Activated CD8-positive, alpha-beta T cell treated with anti-CD3 and anti-CD28 coated beads for 36 hours (primary cell): ENCODE measurements at regions not wholly inside any gene's neighbourhood (a gene's known extent, or its start where the extent isn't known, plus 50 kb on each side); places are given as distances from the start of the nearest gene placed in this dataset.

ENCODE experiments used
- ATAC-seq: fragments of 200-7000 bp; cut with Tn5 transposase; one replicate; pipeline ENCODE4 v1.10.0; 2021; ENCODE audit warnings: mild to moderate bottlenecking, moderate library complexity
- CTCF ChIA-PET: fragments of 350-600 bp; sonication (Branson Sonifier 250); formaldehyde crosslinking; loops from one replicate; lab custom pipeline; 2021; ENCODE audit warnings: antibody characterized with exemption; lab: Charles Lee
- POLR2A ChIA-PET: fragments of 350-600 bp; sonication (Branson Sonifier 250); formaldehyde crosslinking; loops from one replicate; lab custom pipeline; 2021; ENCODE audit warnings: antibody characterized with exemption; lab: Charles Lee
- DNase-seq: peaks from one replicate; pipeline ENCODE4 v3.0.0-alpha.2; 2020
- H3K27ac Mint-ChIP-seq: one replicate; pipeline ENCODE4 v1.8.0; 2021; ENCODE audit warnings: mild to moderate bottlenecking, mixed read lengths
- H3K27me3 Mint-ChIP-seq: one replicate; pipeline ENCODE4 v1.8.0; 2021; ENCODE audit warnings: mixed read lengths
- H3K36me3 Mint-ChIP-seq: one replicate; pipeline ENCODE4 v1.8.0; 2021; ENCODE audit warnings: low read depth, mixed read lengths
- H3K4me1 Mint-ChIP-seq: one replicate; pipeline ENCODE4 v1.8.0; 2021; ENCODE audit warnings: low read depth, mixed read lengths
- H3K4me3 Mint-ChIP-seq: one replicate; pipeline ENCODE4 v1.8.0; 2021; ENCODE audit warnings: mild to moderate bottlenecking, moderate library complexity, mixed read lengths
- H3K9me3 Mint-ChIP-seq: one replicate; pipeline ENCODE4 v1.8.0; 2021; ENCODE audit warnings: mixed read lengths
- intact Hi-C: fragments of 100-400 bp; cut with micrococcal nuclease; formaldehyde crosslinking; loops from one replicate; pipeline ENCODE4 v1.10.0; 2022
- TF ChIP-seq, protein P1 (sequence below): fragments of 200-600 bp; IDR thresholded peaks from one replicate; pipeline ENCODE4 v1.8.0; 2022; ENCODE audit warnings: antibody characterized with exemption, mild to moderate bottlenecking

DNA sequence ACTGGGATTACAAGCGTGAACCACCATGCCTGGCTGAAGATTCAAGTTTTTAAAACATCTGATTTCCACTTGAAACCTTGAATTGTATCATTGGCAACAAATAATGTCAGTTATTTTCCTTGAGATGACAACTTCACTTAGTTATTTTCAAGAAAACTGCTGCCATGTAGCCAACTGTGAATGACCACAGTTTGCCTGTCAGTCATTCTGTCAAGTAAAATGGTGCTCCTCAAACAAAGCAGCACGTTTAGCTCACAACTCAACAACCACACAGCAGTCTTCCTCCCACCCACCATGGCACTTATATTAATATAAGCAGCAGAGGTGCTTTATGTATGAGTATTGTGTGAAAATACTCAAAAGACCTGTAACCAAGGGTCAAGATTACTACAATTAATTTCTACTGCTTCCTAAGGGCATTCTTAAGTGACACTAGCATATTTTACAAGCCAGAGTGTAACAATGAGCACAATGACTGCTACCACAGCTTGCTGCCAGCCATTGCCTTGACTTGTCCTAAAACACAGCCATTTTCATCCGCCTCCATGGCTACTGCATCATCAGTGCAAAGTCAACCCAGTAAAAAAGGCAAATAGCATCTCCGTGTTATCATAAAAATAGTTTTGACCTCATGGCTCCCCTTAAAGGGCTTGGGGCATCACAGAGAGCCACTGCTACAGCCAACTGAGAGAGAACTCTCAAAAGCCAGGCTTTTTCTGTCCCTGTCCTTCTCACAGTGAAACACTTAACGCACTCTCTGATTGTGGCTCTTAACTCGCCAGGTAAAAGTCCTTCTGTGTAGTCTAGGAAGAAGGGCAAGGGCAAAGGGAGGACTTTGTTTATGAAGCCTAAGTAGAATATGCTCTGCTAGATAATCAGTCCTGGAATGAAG, 96.4 kb upstream of the TAB2 start:
- Mint-ChIP-seq H3K4me3 (no peak overlapping the region), H3K9me3 (peaks cover 2% of the 10 kb centered on the region), H3K27ac (no peak overlapping the region), H3K36me3 (no peaks in the 10 kb centered on the region), H3K4me1 (peaks cover 29% of the 10 kb centered on the region), H3K27me3 (no peaks in the 10 kb centered on the region)
- intact Hi-C loops = no loop called here
- POLR2A ChIA-PET = interaction anchor here (1.0 kb wide), 1 partner anchor 22 kb away, joined by 3 read pairs; no protein-coding TSS in a partner anchor
- TF ChIP-seq, protein P1, sequence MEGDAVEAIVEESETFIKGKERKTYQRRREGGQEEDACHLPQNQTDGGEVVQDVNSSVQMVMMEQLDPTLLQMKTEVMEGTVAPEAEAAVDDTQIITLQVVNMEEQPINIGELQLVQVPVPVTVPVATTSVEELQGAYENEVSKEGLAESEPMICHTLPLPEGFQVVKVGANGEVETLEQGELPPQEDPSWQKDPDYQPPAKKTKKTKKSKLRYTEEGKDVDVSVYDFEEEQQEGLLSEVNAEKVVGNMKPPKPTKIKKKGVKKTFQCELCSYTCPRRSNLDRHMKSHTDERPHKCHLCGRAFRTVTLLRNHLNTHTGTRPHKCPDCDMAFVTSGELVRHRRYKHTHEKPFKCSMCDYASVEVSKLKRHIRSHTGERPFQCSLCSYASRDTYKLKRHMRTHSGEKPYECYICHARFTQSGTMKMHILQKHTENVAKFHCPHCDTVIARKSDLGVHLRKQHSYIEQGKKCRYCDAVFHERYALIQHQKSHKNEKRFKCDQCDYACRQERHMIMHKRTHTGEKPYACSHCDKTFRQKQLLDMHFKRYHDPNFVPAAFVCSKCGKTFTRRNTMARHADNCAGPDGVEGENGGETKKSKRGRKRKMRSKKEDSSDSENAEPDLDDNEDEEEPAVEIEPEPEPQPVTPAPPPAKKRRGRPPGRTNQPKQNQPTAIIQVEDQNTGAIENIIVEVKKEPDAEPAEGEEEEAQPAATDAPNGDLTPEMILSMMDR = no peak
- ATAC-seq (no peak), DNase-seq (no peak)
- CTCF ChIA-PET = no interaction called here

DNA sequence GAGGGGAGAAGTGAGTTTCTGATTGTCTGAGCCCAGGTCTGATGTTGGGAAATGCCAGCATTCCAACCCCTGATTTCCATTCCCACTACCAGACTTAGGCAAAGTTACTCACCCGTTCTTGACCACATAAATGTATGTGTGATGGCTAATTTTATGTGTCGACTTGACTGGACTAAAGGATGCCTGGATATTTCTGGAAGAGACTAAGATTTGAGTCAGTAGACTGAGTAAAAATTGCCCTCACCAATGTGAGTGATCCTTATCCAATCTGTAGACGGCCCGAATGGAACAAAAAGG, 95.8 kb upstream of the TAB2 start:
- Mint-ChIP-seq H3K36me3 (no peaks in the 10 kb centered on the region), H3K4me3 (no peak overlapping the region), H3K27ac (no peak overlapping the region), H3K4me1 (peaks cover 27% of the 10 kb centered on the region), H3K27me3 (no peaks in the 10 kb centered on the region), H3K9me3 (peaks cover 2% of the 10 kb centered on the region)
- TF ChIP-seq, protein P1 = no peak
- CTCF ChIA-PET = no interaction called here
- ATAC-seq (no peak), DNase-seq (no peak)
- POLR2A ChIA-PET = interaction anchor here (1.0 kb wide), 1 partner anchor 22 kb away, joined by 3 read pairs; no protein-coding TSS in a partner anchor
- intact Hi-C loops = no loop called here

DNA sequence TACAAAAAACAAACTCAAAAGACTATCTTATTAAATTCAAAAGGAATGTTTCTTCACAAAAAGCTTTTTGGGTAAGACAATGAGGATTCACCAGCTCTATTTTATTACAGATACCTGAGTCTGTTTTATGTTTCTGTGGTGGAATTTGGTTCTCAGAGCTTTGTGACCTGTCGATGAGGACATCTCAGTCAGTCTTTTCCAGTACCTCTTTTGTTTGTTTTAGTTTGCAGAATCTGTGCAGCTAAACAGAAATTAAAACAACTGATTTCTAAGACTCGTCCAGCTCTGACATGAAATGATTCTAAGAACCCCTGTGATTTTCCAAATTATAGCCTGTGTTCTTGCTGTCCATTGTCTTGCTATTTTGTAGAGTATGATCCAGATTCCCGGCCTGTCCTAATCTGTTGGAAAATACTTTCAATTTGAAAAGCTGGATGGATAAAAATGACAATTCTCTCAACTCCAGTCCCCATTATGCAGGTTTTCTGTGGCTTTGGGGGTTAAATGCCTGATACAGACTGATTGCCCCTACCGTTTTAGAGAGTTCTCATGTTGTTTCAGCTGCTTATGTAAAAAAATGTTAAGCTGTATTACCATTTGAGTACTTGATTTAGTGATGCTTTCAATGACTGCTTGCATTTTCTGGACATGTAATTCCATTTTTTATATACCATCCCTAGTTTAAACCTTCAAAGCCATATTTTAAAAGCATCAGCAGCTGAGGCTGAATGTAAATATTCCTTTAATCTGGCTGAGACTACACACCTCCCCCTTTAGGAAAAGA, 94.2 kb upstream of the TAB2 start:
- DNase-seq (no peak), ATAC-seq (no peak)
- TF ChIP-seq, protein P1 = no peak
- Mint-ChIP-seq H3K4me1 (peaks cover 14% of the 10 kb centered on the region), H3K9me3 (no peaks in the 10 kb centered on the region), H3K27ac (no peak overlapping the region), H3K4me3 (no peak overlapping the region), H3K36me3 (no peaks in the 10 kb centered on the region), H3K27me3 (no peaks in the 10 kb centered on the region)
- intact Hi-C loops = no loop called here
- POLR2A ChIA-PET = interaction anchor here (1.7 to 2.0 kb wide), 2 partner anchors 9 to 10 kb away, joined by 5 to 9 read pairs; no protein-coding TSS in a partner anchor
- CTCF ChIA-PET = interaction anchor here (0.8 to 2.3 kb wide), 5 partner anchors 8 to 209 kb away, joined by 3 to 8 read pairs (median 3); no protein-coding TSS in a partner anchor

DNA sequence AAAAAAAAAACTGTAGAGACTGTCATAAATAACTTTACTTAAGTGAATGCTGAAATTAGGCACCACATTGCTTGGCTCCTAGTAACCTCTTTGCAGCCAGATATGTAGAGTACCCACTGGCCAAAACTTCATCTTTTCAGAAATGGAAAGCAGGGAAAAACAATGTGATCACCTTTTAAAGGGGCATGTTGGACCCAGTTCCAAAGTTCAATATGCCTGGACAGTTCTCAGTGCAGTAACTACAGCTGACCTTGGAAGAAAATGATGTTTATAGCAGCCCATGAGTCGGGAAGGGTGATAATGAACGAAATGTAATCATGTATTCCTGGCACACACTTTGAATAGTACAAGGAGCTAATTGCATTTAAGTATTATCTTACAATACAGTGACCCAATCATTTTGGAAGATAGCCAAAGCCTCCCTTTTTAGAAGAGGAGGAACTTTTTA, 93.6 kb upstream of the TAB2 start:
- TF ChIP-seq, protein P1 = no peak
- Mint-ChIP-seq H3K4me1 (peaks cover 8% of the 10 kb centered on the region), H3K27me3 (no peaks in the 10 kb centered on the region), H3K27ac (no peak overlapping the region), H3K9me3 (no peaks in the 10 kb centered on the region), H3K36me3 (no peaks in the 10 kb centered on the region), H3K4me3 (no peak overlapping the region)
- CTCF ChIA-PET = interaction anchor here (0.8 to 2.3 kb wide), 2 partner anchors 148 to 208 kb away, joined by 3 to 8 read pairs; no protein-coding TSS in a partner anchor
- intact Hi-C loops = no loop called here
- DNase-seq (no peak), ATAC-seq (no peak)
- POLR2A ChIA-PET = interaction anchor here (1.7 to 2.0 kb wide), 2 partner anchors 8 to 11 kb away, joined by 5 to 9 read pairs; no protein-coding TSS in a partner anchor
